Heart right ventricle (tissue), 16 donors: ENCODE measurements at regions not wholly inside any gene's neighbourhood (a gene's known extent, or its start where the extent isn't known, plus 50 kb on each side); places are given as distances from the start of the nearest gene placed in this dataset.

ENCODE experiments used
- ATAC-seq, 8 donors: fragments of 200-7000 bp; cut with Tn5 transposase; one replicate each; pipeline ENCODE4 v1.9.1; 2020; ENCODE audit warnings: mild to moderate bottlenecking in 8 of 8, moderate library complexity in 8 of 8, moderate number of reproducible peaks in 1 of 8
- DNase-seq, 2 donors: peaks; one replicate each; pipeline ENCODE4 v3.0.0-alpha.2; 2020
- H3K27ac ChIP-seq, 10 donors: fragments of 200-600 bp; sonication (generic) in 2 of 10; one replicate each; pipeline versions ENCODE4 v1.5.0 to v1.8.0; 2020 to 2022; ENCODE audit warnings: mild to moderate bottlenecking in 3 of 10
- H3K27me3 ChIP-seq, 7 donors: fragments of 200-600 bp; one replicate each; pipeline ENCODE4 v1.8.0; 2021 to 2022; ENCODE audit warnings: mild to moderate bottlenecking in 2 of 7
- H3K36me3 ChIP-seq, 9 donors: fragments of 200-600 bp; sonication (generic) in 1 of 9; one replicate each; pipeline versions ENCODE4 v1.5.0 to v1.8.0; 2020 to 2022; ENCODE audit warnings: mild to moderate bottlenecking in 2 of 9
- H3K4me1 ChIP-seq, 9 donors: fragments of 200-600 bp; sonication (generic) in 1 of 9; one replicate each; pipeline versions ENCODE4 v1.5.0 to v1.8.0; 2020 to 2022; ENCODE audit warnings: mild to moderate bottlenecking in 4 of 9
- H3K4me3 ChIP-seq, 10 donors: fragments of 200-600 bp; sonication (generic) in 2 of 10; one replicate each; pipeline versions ENCODE4 v1.5.0 to v1.8.0; 2020 to 2022; ENCODE audit warnings: mild to moderate bottlenecking in 7 of 10, moderate library complexity in 2 of 10
- H3K9me3 ChIP-seq, 11 donors: fragments of 200-600 bp in 10 of 11; sonication (generic) in 2 of 11; one replicate each; pipeline versions ENCODE4 v1.5.0 to v1.8.0; 2013 to 2022; ENCODE audit warnings: mild to moderate bottlenecking in 2 of 11, control low read depth in 1 of 11, moderate library complexity in 1 of 11
- WGBS, 2 donors: extraction: QIAGEN DNeasy Blood & Tissue Kit; methylation state at CpG; one replicate each; pipeline ENCODE4 v1.1.7; 2013; ENCODE audit warnings: inconsistent platforms in 1 of 2; 5-methylcytosine and 5-hydroxymethylcytosine counted together
- intact Hi-C, 10 donors: fragments of 100-400 bp; cut with DNase I; formaldehyde crosslinking; loops; one replicate each; pipeline versions ENCODE4 v1.11.1 to v1.14.2; 2022
- TF ChIP-seq, protein P1 (sequence below), 9 donors: fragments of 200-600 bp; sonication (generic) in 2 of 9; IDR thresholded peaks; one replicate each; pipeline versions ENCODE4 v1.5.0 to v1.8.0; 2021 to 2022; ENCODE audit warnings: antibody characterized with exemption in 9 of 9, mild to moderate bottlenecking in 5 of 9, moderate library complexity in 1 of 9
- donor health status: Arrhythmogenic right ventricular cardiomyopathy.
- donor health status: ischemic (EF 13 %, LVEDD 7.1; RV severe dilation, severe dysfunction).
- donor health status: healthy with polysubstance abuse.
- donor health status: DM: no; HTN: yes; CAD: no.
- donor health status: DM: no; HTN: no; CAD: no.
- donor health status: ischemic (EF 25% LVEDD 6.9; RV normal size, moderate dysfunction).
- donor health status: ischemic (EF 25% LVEDD 5.7; RV mildly dilated, moderate dysfunction).
- donor health status: healthy.
- donor health status: DM: yes; HTN: yes; CAD: no.
- donor health status: Ischemic cardiomyopathy.
- donor health status: ischemic (EF 35%, LVEDD 5.7; RV mildly dilated, moderate dysfunction).
- donor health status: nonischemic (EF 11% LVEDD 7.7; RV severe dilation, severe dysfunction).
- donor health status: DM: yes; HTN: yes; CAD: no.
- donor health status: PGD.
- donor health status: ischemic (EF 29% LVEDD 5.4; RV normal size, mild dysfunction).
- donor health status: nonischemic (EF 23%, LVEDD 6.1; RV moderate dilation, normal function).

DNA sequence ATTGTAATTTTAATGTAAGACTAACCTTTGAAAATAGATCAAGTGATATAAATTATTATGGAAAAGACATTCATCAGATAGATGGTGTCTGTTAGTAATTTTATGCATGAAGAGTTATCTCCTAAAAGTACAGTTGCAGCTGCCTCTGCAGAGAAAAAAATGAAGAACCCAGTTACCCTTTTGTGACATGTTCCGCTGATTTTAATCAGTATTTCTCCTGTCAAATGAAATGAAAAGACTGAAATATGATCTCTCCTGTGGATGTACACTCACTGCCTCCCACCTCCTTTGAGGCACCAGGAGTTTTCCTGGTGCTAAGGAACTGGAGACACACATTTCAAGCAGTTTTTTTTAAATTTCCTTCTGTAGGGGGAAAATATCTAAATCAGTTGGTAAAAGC, 277.4 kb downstream of the KIF4B start:
- TF ChIP-seq, protein P1, sequence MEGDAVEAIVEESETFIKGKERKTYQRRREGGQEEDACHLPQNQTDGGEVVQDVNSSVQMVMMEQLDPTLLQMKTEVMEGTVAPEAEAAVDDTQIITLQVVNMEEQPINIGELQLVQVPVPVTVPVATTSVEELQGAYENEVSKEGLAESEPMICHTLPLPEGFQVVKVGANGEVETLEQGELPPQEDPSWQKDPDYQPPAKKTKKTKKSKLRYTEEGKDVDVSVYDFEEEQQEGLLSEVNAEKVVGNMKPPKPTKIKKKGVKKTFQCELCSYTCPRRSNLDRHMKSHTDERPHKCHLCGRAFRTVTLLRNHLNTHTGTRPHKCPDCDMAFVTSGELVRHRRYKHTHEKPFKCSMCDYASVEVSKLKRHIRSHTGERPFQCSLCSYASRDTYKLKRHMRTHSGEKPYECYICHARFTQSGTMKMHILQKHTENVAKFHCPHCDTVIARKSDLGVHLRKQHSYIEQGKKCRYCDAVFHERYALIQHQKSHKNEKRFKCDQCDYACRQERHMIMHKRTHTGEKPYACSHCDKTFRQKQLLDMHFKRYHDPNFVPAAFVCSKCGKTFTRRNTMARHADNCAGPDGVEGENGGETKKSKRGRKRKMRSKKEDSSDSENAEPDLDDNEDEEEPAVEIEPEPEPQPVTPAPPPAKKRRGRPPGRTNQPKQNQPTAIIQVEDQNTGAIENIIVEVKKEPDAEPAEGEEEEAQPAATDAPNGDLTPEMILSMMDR (IDR thresholded peaks at IDR 0.05), result no peak
- ATAC-seq (no peak), DNase-seq (no peak)
- Histone ChIP-seq H3K9me3 (no peaks in the 10 kb centered on the region), H3K27me3 (peaks cover 0 to 4% (median 0%) of the 10 kb centered on the region in 7 donors), H3K4me3 (no peak overlapping the region), H3K36me3 (no peaks in the 10 kb centered on the region), H3K27ac (no peak overlapping the region), H3K4me1 (no peaks in the 10 kb centered on the region)
- intact Hi-C loops, result no loop called here
- 62 to 78% methylated on average over 1 of the region's 1 CpG for WGBS, 2 donors

DNA sequence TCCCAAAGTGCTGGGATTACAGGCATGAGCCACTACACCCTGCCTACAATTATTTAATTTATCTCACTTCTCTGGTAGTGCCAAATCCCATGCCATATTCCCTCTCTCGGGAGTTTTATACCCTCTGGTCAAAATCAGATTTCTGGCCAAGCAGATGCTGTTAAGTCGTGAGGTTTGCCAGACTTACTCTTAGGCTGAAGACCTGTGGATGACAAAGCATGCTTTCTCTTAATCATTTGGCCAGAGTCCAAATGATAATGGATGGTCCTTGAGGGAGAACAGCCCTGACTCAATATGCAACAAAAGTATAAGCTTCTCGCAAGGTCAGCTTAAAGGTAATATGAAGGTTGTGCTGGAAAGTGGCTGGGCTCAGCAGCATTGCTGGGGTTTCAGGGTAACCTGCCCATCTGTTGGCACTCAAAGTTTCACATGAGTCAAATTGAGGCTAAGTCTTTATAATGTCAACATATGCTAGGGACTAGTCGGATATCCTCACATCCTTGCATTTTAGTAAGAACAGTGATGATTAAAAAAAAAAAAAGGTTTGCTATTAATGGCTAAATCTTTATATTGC, 280.1 kb downstream of the KIF4B start:
- no peak for ATAC-seq
- TF ChIP-seq, protein P1 (IDR thresholded peaks at IDR 0.05), result no peak
- Histone ChIP-seq H3K36me3 (no peaks in the 10 kb centered on the region), H3K27me3 (no peaks in the 10 kb centered on the region), H3K9me3 (peaks cover 0 to 6% (median 0%) of the 10 kb centered on the region in 11 donors), H3K4me3 (no peak overlapping the region), H3K27ac (no peak overlapping the region), H3K4me1 (no peaks in the 10 kb centered on the region)
- 49 to 52% methylated on average over 4 of the region's 4 CpGs for WGBS, 2 donors
- DNase-seq, result no peak
- intact Hi-C loops, result no loop called here

DNA sequence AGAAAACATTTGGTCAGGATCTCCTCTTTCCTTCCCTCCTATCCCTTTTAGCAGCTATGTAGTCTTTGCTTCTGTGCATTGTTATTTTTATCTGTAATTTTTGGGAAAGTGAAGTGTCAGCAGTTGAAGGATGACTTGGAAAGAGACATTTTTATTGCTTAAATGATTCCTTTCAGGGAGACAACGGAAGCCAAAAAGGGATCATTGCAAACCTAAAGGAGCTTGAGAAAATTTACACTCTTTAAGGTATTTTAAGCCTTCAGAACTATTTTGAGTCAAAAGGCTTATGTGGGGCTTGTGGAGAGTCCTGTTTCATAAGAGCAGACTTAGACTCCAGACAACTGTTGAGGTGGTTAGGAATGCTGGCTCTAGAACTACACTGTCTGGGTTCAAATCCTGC, 281.6 kb downstream of the KIF4B start:
- no peak overlapping the region for H3K27ac ChIP-seq
- ATAC-seq, result no peak
- H3K27me3 ChIP-seq, result no peaks in the 10 kb centered on the region
- H3K4me1 ChIP-seq, result peaks cover 0 to 13% (median 5%) of the 10 kb centered on the region in 9 donors
- H3K36me3 ChIP-seq, result no peaks in the 10 kb centered on the region
- H3K9me3 ChIP-seq, result peaks cover 0 to 6% (median 0%) of the 10 kb centered on the region in 11 donors
- WGBS, 2 donors, result 63 to 76% methylated on average over 1 of the region's 1 CpG
- no peak for DNase-seq
- no peak overlapping the region for H3K4me3 ChIP-seq
- TF ChIP-seq, protein P1 (IDR thresholded peaks at IDR 0.05), result no peak
- intact Hi-C loops, result no loop called here

DNA sequence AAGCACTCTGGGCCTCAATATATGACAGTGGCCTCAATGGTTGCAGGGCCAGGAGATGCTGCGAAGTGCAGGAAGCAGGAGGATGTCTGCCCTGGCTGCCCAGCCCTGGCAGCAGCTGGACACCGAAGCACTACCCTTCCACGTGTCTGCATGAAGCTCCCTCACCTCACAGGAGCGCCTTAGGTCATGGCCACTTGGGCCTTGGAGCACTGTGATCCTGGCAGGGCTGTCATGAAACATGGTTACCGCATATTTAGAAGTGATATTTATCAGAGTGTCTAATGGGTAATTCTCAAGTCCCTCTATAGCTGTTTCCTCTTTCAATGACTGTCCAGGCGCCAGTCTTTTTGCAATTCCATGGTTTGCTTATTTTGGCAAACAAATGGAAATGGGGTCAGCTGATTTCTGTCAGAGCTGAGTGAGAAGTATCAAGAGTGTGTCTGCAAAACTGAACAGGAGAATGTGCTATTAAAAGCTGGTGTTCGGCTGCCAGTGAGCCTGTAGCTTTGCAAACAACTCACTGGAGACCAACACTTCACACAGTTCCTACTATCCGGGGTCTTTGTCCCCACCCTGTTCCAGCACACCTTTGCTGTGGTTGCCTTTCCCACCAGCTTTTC, 285.9 kb downstream of the KIF4B start:
- Histone ChIP-seq H3K36me3 (no peaks in the 10 kb centered on the region), H3K4me3 (no peak overlapping the region), H3K4me1 (peaks cover 0 to 13% (median 5%) of the 10 kb centered on the region in 9 donors), H3K27ac (peak overlapping the region in 7 of 10 donors; percentile 7 to 70 (median 58)), H3K9me3 (peaks cover 0 to 6% (median 0%) of the 10 kb centered on the region in 11 donors), H3K27me3 (no peaks in the 10 kb centered on the region)
- TF ChIP-seq, protein P1 (IDR thresholded peaks at IDR 0.05), result no peak
- peak; percentile 65 to 91 (median 83) for ATAC-seq
- intact Hi-C loops, result no loop called here
- 31 to 36% methylated on average over 8 of the region's 8 CpGs for WGBS, 2 donors
- peak; percentile 16 to 21 for DNase-seq
